Activated gamma-delta T cell treated with Interleukin-2 at 50 U/mL for 16 hours (primary cell): ENCODE measurements at regions not wholly inside any gene's neighbourhood (a gene's known extent, or its start where the extent isn't known, plus 50 kb on each side); places are given as distances from the start of the nearest gene placed in this dataset.
"Not testable (repeated sequence)": the region's sequence is repeated elsewhere in the genome, so short reads cannot be mapped to it uniquely, and the experiment has no call there.

ENCODE experiments used
- DNase-seq: peaks from one replicate; pipeline ENCODE4 v3.0.0-alpha.2; 2020

DNA sequence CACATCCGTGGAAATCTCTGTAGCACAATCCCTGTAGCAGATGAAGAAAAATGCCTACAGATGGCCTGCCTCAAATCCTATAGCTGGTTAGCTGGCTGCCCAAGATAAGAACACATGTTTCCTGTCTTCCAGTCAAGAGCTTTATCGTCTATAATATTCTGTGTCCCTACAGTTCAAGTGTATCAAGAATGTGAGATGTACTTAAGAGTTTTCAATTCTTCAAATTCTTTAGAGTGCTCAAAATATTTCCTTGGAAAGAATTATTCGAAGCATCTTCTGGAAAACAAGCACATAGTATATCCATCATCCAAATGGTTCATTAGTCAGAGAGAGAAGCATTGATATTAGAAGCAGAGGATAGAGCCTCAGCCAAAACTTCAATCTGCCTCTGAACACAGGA is 239.8 kb downstream of the COG6 start:
- DNase-seq = no peak

DNA sequence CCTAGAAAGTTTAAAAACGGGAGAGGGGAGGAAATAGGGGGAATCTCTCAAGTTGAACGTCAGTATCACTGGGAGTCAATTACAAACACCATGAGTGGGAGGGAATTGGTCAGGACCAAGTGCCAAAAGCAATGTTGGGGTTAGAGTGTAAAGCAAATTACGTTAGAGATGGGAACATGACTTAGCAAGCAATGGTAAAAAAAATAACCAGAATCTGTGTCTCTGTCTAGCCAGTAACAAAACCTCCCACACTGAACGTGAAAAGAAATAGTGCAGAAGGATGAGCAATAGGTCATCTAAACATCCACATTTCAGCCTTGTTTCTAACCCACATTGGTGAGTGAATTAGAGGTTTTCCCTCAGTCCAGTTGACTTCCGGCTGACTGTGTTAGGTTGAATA is 242.2 kb downstream of the COG6 start:
- DNase-seq = no peak

DNA sequence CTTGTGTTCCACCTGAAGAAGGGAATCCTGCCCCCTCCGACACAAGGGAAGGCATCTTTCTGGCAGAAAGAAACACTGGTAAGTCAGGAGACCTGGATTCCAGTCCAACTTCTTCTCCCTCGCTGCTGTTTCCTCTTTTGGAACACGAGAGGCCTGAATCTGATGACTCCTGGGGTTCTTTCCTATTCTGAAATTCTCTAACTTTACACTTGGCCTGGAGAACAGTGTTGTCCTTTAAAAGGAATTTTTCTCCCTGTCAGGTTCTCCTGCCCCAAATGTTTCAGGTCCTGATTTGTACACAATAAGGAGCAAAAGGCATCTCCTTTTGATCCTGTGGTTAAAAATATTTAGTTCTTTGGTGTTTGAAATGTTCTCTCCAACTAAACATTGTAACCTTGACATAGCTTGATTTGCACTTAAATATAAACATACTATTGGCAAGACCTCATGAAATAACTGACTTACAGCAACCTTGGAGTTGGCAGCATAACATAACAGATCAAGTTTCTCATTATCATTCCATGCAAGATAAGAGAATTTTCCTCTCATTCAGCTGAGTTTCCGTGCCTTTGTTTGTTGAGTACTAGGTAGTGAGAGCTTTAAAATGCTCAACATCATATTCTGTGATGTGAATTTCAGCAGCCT is 244.8 kb downstream of the COG6 start:
- no peak for DNase-seq

DNA sequence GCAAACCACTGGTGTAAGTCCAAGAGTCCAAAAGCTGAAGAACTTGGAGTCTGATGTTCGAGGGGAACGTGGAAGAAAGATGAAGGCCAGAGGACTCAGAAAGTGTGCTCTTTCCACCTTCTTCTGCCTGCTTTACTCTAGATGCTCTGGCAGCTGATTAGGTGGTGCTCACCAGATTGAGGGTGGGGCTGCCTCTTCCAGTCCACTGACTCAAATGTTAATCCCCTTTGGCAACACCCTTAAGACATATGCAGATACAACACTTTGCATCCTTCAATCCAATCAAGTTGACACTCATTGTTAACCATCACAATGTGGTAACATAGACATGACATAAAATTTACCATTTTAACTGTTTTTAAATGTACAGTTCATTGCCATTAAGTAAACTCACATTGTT is 249.5 kb downstream of the COG6 start:
- no peak for DNase-seq

DNA sequence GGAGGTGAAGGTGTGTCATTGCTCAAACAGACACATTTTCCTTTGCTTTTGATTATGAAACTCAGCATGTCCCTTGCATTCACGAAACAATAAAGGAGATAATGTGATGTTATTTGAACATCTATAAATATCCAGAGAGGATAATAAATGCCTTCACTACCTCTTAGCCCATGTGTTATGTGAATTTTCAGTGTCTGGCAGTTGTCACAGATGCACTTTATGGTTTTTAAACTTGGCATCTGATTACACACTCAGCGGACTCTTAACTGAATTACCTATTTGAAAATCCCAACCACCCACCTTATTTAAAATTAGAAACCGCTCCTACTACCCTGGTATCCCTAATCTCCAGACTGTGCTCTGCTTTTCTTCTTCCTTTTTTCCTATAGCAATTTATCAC is 254.2 kb downstream of the COG6 start:
- DNase-seq = no peak

DNA sequence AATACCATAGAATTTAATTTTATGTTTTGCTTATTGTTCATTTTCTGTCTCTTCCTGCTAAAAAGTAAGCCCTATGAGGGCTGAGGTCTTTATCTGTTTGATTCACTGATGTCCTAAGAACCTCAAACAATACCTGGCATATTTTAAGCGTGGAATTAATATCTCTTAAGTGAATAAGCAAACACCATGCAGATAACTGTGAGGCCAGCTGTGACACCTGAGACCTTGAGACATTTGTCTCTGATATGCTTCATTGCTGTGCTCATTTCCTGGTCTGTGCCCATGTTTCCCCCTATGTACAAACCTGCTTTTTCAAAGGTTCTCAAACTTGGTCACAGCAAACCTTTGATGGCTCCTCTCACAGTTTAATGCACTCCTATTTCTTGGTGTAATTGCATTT is 254.6 kb downstream of the COG6 start:
- DNase-seq = no peak

DNA sequence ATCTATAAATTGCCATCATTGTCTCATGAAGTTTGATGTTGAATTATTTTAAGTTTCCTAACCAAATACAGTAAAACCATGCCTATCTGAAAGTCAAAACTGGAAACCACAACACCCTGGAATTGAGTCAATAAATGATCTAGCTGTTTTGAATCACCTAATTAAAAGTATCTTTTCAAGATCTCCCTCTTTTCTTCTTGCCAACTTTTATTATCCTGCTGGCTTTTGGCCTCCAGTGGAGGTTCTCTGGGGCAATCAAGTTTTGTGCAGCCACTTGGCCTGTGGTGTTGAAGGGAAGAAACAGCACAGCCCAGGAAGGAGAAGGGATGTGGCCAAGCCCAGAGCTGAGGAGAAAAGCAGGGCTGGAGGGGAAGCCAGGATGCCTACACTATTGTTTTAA is 255.4 kb downstream of the COG6 start:
- DNase-seq = no peak

DNA sequence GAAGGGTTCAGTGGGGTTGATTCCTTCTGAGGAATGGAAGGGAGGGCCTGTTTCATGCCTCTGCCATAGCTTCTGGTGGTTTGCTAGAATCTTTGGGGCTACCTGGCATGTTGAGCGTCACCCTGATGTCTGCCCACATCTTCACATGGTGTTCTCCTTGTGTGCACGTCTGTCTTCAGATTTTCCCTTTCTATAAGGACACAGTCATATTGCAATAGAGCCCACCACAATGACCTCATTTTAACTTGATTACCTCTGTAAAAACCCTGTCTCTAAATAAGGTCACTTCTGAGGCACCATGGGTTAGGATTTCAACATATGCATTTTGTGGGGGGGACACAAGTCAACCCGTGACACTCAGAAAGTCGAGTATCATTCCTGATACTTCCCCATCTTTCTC is 257.9 kb downstream of the COG6 start:
- no peak for DNase-seq

DNA sequence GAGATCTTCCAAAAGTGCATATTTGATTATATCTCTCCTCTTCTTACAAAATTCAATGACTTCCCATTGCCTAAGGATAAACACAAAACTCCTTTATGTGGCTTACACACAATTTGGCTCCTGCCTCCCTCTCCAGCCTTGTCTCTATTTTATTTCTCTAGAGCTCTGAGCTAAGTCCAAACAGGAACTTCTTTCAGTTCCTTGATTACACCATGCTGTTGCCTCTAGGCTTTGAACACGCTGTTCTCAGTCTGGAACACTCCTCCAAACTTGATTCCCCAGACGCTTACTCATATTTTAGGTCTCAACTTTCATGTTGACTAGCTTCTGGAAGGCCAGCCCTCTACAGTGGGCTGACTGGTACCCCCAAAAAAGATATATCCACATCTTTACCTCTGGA is 258.5 kb downstream of the COG6 start:
- DNase-seq = no peak

DNA sequence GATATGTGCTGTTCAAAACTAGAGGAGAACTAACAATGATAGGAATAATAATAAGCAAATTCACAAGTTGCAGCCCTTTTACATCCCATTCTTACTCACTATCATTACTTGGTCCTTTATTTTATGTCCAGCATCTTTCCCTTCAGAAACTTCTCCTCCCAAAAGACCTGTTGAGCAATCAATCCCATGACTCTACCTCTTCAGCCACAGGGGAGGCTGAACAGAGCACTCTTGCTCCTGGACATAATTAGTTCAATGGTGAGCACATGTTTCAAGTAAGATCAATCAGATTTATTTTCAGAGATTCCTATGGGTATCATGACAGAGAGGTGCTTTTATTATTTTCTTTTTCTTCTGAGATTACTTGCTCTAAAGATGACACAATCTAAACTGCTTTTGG is 260.0 kb downstream of the COG6 start:
- no peak for DNase-seq

DNA sequence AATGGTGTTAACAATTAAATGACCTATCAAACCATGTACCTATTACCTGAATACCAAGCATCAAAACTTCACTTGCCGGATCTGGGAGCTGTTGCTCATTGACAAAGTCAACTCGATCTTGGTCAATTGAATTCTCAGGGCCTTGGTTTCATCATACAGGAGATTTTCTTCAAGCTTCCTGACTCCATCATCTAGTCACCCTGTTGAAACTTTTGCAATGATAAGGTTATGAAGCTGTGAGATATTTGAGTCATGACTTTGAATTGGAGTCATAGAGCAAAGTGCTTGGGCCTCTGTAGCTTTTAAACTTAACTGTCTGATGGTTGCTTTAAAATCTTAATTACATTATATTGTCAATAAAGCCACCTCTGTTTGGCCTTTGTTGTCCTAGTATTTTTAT is 260.9 kb downstream of the COG6 start:
- DNase-seq = no peak

DNA sequence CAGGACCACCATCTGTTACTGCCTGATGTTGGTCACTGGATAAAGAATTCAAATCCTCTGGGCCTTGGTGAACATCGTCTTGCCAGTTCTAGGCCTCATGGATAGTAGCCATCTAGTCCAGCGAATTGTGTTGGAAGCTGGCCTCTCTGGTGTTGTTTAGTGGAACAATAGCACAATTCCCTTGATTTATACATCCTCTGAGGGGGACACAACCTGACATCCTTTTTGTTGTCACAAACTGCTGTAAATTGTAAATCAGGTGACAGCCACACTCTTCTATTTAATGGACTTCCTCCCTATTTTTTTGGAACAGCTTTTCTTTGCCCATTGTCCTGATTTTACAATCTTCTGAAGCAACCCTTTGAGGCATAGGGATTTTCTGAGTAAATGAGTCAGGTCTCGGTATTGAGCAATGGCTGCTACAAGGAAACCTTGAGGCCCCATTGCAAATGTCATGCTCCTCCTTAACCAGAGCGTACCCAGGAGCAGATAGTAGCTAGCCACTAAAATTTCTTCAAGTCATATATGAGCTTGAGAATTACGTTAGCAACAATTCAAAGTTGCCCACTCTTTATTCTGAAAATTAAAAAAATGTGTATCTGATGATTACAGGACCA is 263.3 kb downstream of the COG6 start:
- no peak for DNase-seq

DNA sequence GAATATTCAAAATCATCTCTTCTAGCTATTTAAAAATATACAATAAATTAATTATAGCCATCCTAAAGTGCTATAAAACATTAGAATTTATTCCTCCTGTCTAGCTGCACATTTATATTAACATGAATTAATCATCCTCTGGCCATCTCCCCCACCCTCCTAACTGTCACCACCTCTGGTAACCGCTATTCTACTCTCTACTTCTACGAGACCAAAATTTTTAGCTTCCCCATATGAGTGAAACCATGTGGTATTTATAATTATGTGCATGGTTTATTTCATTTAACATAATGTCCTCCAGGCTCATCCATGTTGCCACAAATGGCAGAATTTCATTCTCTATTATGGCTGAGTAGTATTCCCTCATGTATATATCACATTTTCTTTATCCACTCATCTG is 265.2 kb downstream of the COG6 start:
- no peak for DNase-seq

DNA sequence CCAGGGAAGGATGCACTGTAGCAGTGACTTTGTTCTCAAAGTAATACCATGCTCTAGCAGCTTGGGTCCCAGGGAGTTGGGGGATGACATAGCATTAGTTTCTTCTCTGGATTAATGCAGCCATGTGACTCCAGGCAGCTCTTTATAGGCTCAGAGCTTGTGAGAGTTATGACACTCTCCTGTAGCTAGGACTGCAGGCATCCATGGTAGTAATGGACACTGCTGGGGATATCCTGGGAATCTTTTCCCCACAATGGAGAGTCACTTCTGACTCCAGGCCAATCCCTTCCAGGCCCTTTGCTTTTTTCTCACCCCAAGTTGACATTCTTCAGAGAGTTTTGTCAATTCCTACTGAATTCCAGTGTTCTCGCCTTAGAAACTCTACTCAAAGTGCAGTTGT is 270.9 kb downstream of the COG6 start:
- DNase-seq = no peak

DNA sequence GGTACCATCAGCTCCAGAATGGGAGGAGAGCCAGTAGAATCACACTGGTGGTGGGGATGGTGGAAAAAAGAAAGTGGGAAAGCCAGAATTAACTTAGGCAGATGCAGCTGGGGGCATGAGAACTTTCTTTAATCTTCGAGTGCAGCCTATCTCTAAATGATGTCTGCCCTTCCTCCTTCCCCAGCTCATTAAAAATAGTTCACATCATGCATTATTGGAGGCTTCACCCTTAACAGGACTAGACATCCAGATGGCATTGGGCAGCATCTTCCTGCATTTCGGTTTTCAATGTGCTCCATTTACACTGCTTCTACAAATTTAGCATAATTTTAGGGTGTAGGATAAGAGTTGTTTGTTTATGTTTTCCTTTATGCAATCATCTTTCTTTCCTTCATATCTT is 272.8 kb downstream of the COG6 start:
- no peak for DNase-seq

DNA sequence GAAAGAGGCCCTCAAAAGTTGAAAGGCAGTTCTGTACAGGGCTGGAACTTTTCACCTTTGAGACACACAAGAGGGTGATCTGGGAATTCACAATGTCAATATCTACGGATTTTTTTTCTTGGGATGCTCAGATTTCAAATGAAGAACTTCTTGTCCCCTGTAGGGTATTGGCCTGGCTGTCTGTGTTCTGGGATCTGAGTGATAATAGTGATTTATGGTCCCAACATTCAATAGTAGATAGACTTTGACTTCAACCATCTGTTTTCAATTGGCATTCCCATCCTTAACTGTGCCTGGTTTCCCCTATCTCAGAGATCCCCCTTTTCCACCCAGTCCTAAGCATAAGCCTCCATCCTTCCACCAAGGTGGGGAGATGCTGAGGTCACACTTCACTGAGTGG is 274.1 kb downstream of the COG6 start:
- DNase-seq = no peak

DNA sequence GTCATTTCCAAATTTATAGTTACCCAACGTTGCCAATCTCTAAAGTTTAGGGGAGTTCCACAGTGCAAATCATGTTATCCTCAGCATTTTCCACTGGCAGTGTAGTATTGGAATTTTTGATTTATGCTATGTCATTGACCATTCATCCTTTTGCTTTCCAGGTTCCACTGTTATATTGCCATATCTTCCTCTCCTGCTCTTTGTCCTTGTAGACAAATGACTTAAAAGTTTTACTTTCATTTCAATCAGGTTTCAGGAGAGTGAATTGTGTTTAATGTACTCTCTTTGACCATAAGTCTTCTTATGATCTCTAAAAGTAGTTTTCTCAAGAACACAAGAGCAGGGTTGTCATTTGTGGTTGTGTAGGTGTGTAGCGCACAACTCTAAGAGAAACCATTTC is 274.6 kb downstream of the COG6 start:
- DNase-seq = no peak

DNA sequence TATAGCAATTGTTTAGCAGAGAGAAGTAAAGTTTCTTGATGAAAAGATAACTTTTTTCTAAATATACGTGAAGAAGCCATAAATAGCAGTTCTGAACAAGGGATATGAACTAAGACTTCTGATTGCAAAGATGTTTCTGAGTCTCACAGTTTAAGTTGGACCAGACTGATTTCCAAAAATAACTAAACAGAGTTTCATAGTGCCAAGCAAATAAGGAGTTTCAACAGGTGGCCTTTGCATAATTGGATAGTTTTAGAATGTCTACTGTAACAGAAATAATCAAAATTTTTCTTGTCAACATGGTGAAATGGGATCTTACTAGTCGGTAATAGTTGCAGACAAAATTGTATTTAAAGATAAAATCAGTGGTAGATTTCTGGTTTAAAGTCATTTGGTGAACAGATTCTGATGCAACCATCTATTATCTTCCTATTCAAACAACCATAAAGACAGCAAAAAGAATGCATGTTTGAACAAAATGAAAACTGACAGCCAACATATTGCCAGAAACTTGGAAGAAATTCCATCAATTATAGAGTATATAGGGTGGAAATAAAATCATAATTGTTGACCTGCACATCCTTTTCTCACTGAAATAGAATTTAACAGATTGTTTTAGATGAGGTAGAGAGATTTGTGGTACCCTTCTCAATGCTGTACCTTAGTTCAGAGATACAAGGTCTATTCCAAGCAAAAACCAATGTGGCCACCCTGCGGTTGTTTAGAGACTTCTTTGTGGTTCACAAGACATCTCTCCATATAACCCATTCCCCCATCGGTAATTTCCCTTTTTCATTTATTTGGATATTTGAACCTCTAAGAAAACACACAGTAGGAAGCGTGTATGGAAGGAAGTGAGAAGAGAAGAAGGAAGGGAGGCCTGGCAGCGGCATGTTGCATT is 275.3 kb downstream of the COG6 start:
- DNase-seq = no peak

DNA sequence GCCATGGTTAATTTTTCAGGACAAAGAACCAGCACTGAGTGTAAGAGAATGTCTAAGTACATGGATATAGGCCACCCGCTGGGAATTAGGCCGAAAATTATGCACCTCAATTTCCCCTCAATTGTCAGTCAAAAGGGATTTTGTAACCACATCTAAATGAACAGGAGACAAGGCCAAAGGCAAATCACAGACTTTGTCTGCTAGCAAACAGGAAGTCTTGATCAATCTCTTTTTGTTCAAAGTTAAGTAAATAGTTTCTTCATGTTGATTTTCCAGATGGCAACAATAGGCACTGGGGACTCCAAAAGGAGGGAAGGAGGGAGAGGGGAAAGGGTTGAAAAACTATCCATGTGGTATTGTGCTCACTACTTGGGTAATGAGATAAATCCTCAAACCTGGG is 276.0 kb downstream of the COG6 start:
- no peak for DNase-seq

DNA sequence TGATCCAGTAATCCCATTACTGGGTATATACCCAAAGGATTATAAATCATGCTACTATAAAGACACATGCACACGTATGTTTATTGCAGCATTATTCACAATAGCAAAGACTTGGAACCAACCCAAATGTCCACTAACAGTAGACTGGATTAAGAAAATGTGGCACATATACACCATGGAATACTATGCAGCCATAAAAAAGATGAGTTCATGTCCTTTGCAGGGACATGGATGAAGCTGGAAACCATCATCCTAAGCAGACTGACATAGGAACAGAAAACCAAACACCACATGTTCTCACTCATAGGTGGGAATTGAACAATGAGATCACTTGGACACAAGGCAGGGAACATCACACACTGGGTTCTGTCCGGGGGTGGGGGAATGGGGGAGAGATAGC is 277.1 kb downstream of the COG6 start:
- not testable (repeated sequence) for DNase-seq

DNA sequence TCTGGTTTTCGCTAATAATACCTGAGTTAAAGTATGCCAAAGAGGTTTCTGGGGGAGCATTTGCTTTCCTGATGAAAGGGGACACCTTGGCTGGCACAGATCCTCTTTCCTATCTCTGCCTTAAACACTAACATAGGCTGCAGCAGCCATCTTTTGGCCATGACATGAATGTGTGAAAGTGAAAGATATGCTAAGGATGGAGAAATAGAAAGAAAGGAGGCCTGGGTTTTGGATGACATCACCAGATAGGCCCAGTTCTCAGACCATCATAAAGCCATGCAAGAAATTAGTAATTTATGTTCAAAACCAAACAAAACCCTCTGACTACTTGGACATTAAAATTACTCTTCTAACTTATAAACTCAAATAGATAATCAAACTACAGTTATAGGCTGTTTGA is 279.7 kb downstream of the COG6 start:
- DNase-seq = no peak

DNA sequence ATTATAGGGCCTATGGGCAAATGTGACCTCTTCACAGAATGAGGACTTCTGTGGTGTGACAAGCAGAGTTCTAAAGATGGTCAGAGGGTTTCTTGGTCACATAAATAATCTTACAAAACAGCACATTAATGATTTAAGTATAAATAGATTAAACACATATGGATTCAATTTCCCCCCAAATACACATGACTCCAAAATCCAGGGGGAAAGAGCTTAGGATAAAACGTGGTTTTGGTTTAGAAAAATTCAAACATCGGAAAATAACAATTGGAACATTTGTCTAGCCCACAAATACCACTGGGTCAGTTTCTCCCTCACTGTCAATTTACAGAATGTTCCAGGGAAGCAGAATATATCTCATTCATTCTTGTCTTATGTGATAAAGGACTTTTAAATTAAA is 283.1 kb downstream of the COG6 start:
- DNase-seq = no peak

DNA sequence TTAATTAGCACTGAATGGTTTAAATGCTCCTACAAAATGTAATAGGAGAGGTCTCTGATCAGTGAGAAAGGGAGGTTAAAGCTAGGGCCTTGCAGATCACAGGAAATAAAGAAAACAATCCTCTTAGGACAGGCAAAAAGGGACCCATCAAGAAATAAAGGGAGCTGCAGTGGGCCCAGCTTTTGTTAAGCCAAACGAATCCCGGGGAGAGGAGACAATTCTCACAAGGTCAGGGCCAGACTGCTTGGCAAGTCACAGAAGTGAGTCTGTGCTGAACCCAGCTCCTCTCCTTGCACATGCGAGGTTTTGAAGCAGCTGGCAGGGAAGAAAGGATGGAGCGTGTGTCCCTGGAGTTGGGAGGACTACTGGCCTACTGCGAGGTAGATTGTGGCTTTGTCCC is 285.8 kb downstream of the COG6 start:
- no peak for DNase-seq

DNA sequence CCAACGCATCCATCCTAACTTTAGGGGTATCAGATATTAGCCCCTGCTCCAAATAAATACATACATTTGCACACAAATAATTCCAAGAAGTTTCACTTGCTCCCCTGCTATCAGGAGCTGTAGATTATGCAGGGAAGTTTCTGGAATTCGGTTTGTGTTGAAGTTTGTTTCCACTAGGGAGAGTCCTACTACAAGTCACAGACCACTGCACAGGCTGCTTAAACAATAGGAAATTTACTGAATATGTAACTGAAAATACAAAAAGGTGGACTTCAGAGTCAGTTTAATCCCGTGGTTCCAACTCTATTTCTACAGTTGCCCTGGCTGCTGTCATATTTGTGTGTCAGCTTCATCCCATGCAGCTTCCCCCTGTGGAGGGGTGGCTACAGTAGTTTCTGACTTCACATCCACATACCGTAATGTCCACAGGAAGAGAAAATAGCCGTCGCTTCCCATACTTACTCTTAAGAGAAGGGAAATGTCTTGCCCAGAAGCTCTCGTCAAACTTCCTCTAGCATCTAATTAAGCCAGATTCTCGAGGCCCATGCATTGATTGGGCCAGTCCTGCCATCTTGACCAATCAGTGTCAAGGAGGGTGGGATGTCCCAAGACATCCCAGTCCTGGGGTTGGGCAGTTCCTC is 286.6 kb downstream of the COG6 start:
- no peak for DNase-seq
